GM21576 (cell line): ENCODE measurements at regions not wholly inside any gene's neighbourhood (a gene's known extent, or its start where the extent isn't known, plus 50 kb on each side); places are given as distances from the start of the nearest gene placed in this dataset.
"Not testable (repeated sequence)": the region's sequence is repeated elsewhere in the genome, so short reads cannot be mapped to it uniquely, and the experiment has no call there.

Source experiments
- ATAC-seq: cut with Tn5 transposase; IDR thresholded peaks from one replicate; pipeline ENCODE4 v1.9.1; 2021; ENCODE audit warnings: mild to moderate bottlenecking, moderate library complexity; ENCODE audit not compliant: unreplicated experiment

GRCh38 chr10:118912961-118913600 is 116.4 kb upstream of the NANOS1 start:
- ATAC-seq = no peak

GRCh38 chr10:118913825-118914224 is 115.7 kb upstream of the NANOS1 start:
- ATAC-seq = no peak

- ATAC-seq = no peak
Observed at GRCh38 chr10:118914629-118915028, 114.9 kb upstream of the NANOS1 start.

GRCh38 chr10:118915161-118915560 is 114.4 kb upstream of the NANOS1 start:
- ATAC-seq = no peak

- ATAC-seq = no peak
Observed at GRCh38 chr10:118916777-118917176, 112.7 kb upstream of the NANOS1 start.

GRCh38 chr10:118917701-118918100 is 111.8 kb upstream of the NANOS1 start:
- no peak for ATAC-seq

- ATAC-seq = no peak
Observed at GRCh38 chr10:118918116-118918515, 111.4 kb upstream of the NANOS1 start.

GRCh38 chr10:118918587-118918986 is 110.9 kb upstream of the NANOS1 start:
- no peak for ATAC-seq

GRCh38 chr10:118920206-118920605 is 109.3 kb upstream of the NANOS1 start:
- ATAC-seq = no peak

GRCh38 chr10:118922226-118922625 is 107.3 kb upstream of the NANOS1 start:
- ATAC-seq = no peak

- ATAC-seq = no peak
Observed at GRCh38 chr10:118922972-118923371, 106.5 kb upstream of the NANOS1 start.

- no peak for ATAC-seq
Observed at GRCh38 chr10:118924493-118924892, 105.0 kb upstream of the NANOS1 start.

GRCh38 chr10:118925404-118926071 is 104.0 kb upstream of the NANOS1 start:
- no peak for ATAC-seq

- ATAC-seq = no peak
Observed at GRCh38 chr10:118926072-118926417, 103.5 kb upstream of the NANOS1 start.

- no peak for ATAC-seq
Observed at GRCh38 chr10:118926441-118926840, 103.1 kb upstream of the NANOS1 start.

- ATAC-seq = no peak
Observed at GRCh38 chr10:118926903-118927302, 102.6 kb upstream of the NANOS1 start.

GRCh38 chr10:118927321-118927720 is 102.2 kb upstream of the NANOS1 start:
- no peak for ATAC-seq

- ATAC-seq = no peak
Observed at GRCh38 chr10:118930614-118931013, 98.9 kb upstream of the NANOS1 start.

GRCh38 chr10:118931436-118931835 is 98.1 kb upstream of the NANOS1 start:
- ATAC-seq = no peak

GRCh38 chr10:118932154-118932553 is 97.4 kb upstream of the NANOS1 start:
- ATAC-seq = not testable (repeated sequence)

- ATAC-seq = no peak
Observed at GRCh38 chr10:118937226-118937625, 92.3 kb upstream of the NANOS1 start.

GRCh38 chr10:118939211-118940007 is 90.1 kb upstream of the NANOS1 start:
- ATAC-seq = no peak
